Hippocampal formation (tissue), 2 donors: ENCODE measurements at regions not wholly inside any gene's neighbourhood (a gene's known extent, or its start where the extent isn't known, plus 50 kb on each side); places are given as distances from the start of the nearest gene placed in this dataset.
"Not testable (repeated sequence)": the region's sequence is repeated elsewhere in the genome, so short reads cannot be mapped to it uniquely, and the experiment has no call there.

ENCODE experiments used
- DNase-seq, 2 donors: peaks; one replicate each; lab custom pipeline; 2025; lab: John Stamatoyannopoulos, UW

DNA sequence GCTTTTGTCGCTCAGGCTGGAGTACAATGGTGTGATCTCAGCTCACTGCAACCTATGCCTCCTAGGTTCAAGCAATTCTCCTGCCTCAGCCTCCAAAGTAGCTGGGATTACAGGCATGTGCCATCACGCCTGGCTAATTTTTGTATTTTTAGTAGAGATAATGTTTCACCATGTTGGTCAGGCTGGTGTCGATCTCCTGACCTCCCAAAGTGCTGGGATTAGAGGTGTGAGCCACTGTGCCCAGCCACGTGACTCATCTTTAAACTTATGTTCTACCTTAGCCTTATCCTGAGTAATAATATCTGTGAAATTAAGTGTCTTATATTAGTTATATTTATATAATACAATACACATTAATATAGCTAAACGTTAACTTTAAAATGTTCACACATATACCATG is 101.2 kb upstream of the CADM1 start:
- DNase-seq = not testable (repeated sequence)

- DNase-seq = no peak
Measured at GRCh38 chr11:115599125-115599524, 94.9 kb upstream of the CADM1 start.

DNA sequence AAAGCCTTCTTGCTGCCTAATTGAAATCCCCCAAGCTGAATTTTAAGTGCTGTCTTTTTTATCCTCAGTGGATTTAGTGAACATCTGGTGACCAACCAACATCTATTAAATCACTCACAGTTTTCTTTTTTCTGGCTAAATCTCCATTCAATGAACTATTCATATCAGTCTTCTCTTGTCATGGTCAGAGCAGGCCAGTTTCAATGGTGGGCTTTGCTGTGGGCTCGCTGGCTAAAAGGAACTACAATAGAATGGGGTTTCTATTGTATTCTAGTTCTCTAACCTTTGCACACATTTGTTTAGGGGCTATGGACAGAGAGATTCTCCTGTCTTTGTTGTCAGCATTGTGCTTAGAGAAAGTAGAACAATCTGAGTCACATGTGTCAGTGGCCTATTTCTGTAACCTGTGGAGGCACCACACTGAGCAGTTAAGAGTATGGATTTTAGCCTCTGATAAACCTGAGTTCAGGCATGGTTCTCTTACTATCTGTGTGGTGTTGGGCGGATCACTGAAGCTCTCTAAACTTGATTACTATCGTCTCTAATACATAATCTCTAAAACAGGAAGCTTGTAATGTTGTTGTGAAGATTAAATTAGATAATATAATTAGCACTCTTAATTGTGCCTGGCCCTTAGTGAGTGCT is 94.2 kb upstream of the CADM1 start:
- DNase-seq = no peak

- no peak for DNase-seq
Measured at GRCh38 chr11:115591380-115591779, 87.2 kb upstream of the CADM1 start.

GRCh38 chr11:115590254-115590653 is 86.0 kb upstream of the CADM1 start:
- no peak for DNase-seq

DNA sequence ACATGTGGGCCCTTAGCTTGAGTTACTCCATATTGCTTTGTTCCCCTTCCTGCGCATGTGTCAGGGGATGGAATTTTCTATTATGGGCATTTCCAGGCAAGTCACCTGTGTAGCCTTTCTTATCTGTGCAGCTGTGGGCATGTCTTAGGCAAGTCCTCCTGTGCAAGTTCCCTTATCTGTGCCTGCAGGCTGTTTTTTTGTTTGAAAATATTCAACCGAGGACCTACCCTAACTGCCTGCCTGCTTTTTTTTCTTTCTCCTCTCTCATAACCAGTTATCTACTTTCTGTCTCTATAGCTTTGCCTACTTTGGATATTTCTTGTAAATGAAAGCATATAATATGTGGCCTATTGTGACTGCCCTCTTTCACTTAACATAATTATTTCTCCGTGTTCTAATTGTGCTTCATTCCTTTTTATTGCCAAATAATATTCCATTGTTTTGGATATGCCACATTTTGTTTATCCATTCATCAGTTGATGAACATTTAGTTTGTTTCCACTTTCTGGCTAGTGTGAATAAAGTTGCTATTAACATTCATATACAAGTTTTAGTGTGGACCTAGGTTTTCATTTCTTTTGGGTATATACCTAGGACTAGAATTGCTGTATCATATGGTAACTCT is 83.6 kb upstream of the CADM1 start:
- DNase-seq = no peak

- no peak for DNase-seq
Measured at GRCh38 chr11:115585361-115586024, 81.3 kb upstream of the CADM1 start.

DNA sequence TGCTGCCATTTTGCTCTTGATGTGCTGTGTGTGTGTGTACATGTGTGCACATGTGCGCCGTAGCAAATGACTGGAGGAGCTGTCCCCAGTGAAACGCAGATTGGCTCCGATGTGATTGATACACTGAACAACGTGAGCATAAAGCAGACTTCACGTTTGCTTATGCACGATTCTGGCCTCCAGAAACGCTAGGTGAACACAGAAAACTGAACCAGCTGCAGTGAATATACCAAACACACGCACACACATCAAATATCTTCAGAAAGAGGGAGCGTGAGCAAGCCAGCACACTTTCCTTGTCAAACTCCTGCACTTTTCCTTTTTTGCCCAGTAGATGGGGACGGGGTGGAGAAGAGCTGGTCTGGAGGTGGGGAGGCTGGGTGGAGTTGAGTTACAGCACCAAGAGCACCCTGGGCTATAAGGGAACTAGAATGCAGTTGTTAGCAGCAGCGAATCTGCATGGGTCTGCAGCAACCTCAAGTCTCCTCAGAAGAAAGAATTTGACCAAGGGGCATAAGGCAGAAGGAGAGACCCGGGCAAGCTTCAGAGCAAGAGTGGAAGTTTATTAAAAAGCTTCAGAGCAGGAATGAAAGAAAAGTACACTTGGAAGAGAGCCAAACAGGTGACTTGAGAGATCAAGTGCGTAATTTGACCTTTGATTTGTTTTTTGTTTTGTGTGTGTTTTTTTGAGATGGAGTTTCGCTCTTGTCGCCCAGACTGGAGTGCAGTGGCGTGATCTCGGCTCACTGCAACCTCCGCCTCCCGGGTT is 77.8 kb upstream of the CADM1 start:
- no peak for DNase-seq

DNA sequence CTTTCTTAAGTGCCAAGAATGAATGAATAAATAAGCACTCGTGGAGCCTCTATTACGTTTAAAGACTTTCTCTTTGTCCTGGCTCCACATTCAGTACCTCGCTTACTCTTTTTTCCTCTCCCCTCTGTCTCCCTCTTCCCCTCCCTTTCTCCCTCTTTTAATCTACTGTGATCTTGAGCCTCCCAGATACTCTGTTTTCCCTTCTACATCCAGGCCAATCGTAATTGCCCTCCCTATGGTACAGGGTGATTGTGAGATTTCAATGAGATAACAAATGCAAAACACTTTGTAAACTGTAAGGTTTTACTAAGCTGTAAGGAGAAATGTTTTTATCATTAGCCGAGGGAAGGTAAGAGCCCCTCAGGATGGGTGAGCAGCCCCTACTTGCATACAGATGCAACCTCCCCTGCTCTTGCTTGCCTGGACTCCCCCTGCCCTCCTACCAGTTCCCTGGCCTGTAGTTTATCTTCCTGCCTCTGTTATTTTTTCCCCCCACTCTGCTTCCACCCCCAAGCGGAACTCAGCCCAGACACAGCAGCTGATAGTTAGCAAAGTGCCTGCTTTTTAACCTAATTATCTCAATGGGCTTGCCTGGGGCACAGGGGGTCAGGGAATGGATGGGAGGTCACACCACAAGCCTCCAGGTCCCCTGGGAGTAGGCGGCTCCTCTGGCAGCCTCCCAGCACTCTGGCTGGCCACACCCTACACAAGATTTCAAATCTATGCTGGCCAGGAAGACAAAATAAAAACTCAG is 76.9 kb upstream of the CADM1 start:
- DNase-seq = no peak

DNA sequence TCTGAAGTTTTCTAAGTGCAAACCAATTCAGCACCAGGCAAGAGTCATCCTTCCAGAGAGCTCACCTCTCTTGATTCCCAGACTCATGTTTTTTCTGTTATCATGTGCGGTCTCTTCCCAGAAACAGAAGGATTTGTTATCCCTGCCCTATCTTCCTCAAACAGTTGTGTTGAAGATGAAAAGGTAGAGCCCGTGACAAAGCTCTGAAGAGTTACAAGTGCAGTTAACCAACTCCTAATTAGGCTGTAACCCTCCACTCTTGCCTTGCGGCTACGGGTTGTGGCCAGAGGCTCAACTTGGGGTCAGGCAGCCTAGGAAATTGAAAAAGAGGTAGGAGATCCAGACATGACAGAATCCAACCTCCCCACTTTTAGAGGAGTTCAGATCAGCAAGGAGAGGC is 76.2 kb upstream of the CADM1 start:
- no peak for DNase-seq

GRCh38 chr11:115579181-115579825 is 75.1 kb upstream of the CADM1 start:
- no peak for DNase-seq

DNA sequence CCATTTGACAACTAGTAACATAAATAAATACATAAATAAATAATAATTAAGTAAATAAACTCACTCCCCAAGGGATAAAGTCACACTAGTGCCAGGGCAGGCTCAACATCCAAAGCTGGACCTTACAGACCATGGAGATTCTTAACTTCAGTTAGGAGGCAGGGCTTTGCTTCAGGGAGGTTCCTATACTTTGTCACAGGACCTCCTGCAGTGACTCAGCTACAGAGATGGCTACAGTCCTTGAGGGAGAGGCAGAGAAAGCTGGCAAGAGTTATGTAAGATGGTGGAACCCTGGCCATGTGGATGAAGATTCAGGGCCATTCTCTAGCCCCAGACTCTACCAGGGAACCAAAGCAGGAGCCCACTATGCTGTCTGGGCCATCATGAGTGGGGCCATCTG is 74.1 kb upstream of the CADM1 start:
- no peak for DNase-seq

DNA sequence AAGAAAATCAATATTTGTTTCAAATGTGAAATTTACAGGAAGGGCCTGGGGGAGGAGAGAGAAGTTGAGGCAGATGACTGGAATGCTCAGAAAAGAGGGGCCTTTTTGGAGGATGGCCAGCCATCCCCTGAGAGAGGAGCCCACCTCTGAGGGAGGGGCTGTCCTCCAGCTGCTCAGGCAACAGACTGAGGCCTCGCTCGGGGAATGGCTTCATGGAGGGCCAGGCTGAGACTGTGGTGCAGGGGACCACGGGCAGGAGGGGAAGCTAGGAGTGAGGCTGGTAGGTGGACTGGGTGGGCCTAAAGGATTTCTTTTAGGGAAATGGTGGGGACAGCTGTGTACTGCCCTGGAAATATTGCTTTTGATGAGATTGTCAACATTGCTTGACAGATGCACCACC is 73.5 kb upstream of the CADM1 start:
- DNase-seq = no peak

DNA sequence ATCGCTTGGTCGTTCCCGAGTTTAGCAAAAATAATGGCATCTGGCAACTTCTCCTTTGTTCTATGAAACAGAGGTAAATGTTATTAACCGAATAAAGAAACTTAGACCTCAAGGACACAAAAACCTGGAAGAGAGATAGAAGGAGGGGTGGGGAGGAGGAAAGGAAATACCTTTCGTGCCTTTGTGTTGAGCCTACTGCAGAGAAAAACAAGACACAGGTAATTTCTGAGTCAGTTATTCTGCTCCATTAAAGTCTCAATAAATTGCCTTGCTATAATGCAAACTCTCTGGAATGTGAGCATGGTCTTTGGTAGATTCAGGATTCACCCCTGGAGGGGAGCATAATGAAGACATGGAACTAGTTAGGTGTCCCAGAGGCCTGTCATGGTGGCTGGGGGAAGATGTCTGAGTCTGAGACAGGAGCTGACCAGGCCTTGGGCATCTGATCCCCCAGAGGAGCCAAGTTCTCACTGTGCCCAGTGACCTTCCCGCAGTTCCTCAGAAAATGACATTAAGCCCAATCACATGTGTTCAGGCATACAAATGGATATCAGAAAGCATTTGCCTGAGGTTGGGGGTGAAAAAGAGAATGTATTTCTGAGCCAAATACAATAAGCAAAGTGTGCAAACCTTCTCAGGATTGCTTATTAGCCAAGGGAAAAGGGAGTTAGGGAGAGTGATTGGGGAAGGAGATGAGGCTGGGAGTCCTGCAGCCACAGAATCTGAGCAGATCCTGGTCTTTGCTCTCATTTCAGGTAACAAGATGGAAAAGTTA is 72.6 kb upstream of the CADM1 start:
- no peak for DNase-seq

DNA sequence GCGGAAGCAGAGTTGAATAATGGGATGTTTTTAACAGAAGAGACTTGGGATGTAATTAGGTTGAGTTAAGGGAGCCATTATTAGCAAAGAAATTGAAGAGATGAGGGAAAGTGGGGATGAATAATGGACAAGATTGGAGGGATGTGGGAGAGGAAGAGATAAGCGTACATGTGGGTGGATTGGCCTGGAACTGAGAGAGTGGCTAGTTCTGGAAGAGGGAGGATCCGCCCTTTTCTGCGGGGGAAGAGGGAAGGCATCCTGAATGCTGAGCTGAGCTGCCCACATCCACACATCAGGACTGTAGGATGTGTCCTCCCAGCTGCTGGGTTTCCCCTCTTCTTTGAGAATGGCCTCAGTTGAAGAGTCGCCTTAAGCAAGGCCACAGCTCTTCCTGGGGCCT is 68.3 kb upstream of the CADM1 start:
- no peak for DNase-seq

DNA sequence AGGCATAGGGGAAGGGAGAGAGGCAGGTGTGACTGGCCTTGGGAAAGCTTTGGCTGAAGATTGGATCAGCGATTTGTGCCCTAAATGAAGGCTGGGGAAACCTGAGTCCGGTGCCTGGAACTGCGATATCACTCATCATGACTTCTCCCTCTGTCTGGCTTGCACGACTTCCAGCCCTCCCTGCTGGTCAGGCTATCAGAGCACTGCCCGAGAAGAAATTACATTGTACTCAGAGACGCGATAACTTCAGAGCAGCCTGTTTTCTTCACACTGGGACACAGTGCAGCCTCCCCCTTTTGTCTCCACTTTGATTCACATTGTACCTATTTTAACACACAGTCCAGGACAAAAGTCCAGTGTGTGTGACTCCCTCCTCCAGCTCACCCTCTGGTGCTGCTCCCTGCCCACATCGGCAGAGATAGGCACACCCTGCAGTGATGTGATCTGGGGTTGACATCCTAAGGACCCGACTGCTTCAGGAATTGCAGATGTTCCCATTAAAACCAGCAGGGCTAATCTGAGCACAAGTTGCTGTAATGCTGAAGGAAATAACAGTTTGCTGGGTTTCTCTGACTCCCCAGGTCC is 62.1 kb upstream of the CADM1 start:
- DNase-seq = no peak

DNA sequence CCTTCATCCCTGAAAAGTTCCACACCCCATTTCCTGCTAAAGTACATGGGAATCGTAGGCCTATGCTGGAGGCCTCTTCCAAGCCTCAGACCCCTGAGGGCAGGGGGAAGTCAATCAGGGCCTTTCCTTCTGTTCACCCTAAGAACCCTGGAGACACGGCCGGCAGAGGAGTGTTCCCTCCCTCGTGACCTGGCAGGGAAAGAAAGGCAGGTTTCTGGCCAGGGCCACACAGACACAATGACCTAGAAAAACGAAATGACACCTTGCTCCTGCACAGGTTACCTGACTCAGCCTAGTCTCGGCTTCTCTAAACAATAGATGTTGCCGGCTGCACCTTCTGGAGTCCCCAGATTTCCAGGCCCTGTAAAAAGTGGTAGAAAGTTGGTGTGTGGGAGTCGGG is 60.6 kb upstream of the CADM1 start:
- no peak for DNase-seq

GRCh38 chr11:115561116-115561515 is 56.9 kb upstream of the CADM1 start:
- DNase-seq = no peak

- DNase-seq = no peak
Measured at GRCh38 chr11:115558635-115559034, 54.4 kb upstream of the CADM1 start.

DNA sequence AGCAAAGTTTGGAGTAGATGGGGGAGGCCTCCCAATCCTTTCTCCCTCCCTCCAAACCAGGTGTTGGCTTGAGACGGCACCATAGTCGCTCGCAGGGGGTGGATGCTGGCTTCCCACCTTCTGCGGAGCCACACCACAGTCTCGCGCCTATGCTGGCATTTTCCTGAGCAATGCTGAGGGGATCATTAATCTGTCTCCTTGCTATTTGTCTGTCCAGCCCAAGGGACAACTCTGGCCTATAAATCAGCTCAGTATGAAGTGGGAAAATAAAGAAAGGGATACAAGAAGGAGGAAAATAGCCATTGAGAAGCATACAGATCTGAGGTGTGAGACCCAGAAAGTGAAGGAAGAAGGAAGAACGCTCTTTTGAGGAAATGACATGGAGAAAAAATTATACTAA is 53.5 kb upstream of the CADM1 start:
- DNase-seq = no peak
